GM13976 (cell line): ENCODE measurements at regions not wholly inside any gene's neighbourhood (a gene's known extent, or its start where the extent isn't known, plus 50 kb on each side); places are given as distances from the start of the nearest gene placed in this dataset.
"Not testable (repeated sequence)": the region's sequence is repeated elsewhere in the genome, so short reads cannot be mapped to it uniquely, and the experiment has no call there.

Experiments used
- DNase-seq: peaks from one replicate; pipeline ENCODE4 v3.0.0; 2012; ENCODE audit warnings: low spot score
- in situ Hi-C: fragments of 300-500 bp; cut with MboI; formaldehyde crosslinking; loops from one replicate; pipeline ENCODE4 v1.12.0; 2022; ENCODE audit warnings: low sequenced_read_pairs, mixed read lengths, inconsistent platforms; ENCODE audit not compliant: unreplicated experiment
- TF ChIP-seq, protein P1 (sequence below): IDR thresholded peaks from 2 replicates; pipeline ENCODE4 v1.5.1; 2012; ENCODE audit warnings: borderline replicate concordance, mild to moderate bottlenecking; ENCODE audit not compliant: insufficient read depth; ENCODE audit errors: extremely low read depth, missing control alignments, control extremely low read depth

DNA sequence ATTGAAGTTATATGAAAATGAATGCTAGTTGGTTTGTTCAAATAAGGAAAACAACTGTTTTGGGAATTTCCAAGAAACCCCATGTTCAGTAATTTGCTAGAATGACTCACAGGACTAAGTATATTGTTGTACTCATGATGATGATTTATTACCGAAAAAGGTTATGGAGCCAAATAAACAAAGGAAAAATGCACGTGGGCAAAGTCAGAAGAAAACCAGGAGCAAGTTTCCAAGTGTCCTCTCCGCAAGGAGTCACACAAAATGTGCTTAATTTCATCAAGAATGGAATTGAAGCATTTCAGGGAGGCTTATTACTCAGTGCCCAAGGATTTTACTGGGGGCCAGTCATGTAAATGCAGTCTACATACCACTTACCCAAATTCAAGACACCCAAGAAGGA lies 1652.4 kb upstream of the TMEFF2 start:
- in situ Hi-C loops, result no loop called here
- no peak for DNase-seq
- TF ChIP-seq, protein P1, sequence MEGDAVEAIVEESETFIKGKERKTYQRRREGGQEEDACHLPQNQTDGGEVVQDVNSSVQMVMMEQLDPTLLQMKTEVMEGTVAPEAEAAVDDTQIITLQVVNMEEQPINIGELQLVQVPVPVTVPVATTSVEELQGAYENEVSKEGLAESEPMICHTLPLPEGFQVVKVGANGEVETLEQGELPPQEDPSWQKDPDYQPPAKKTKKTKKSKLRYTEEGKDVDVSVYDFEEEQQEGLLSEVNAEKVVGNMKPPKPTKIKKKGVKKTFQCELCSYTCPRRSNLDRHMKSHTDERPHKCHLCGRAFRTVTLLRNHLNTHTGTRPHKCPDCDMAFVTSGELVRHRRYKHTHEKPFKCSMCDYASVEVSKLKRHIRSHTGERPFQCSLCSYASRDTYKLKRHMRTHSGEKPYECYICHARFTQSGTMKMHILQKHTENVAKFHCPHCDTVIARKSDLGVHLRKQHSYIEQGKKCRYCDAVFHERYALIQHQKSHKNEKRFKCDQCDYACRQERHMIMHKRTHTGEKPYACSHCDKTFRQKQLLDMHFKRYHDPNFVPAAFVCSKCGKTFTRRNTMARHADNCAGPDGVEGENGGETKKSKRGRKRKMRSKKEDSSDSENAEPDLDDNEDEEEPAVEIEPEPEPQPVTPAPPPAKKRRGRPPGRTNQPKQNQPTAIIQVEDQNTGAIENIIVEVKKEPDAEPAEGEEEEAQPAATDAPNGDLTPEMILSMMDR, result no peak

DNA sequence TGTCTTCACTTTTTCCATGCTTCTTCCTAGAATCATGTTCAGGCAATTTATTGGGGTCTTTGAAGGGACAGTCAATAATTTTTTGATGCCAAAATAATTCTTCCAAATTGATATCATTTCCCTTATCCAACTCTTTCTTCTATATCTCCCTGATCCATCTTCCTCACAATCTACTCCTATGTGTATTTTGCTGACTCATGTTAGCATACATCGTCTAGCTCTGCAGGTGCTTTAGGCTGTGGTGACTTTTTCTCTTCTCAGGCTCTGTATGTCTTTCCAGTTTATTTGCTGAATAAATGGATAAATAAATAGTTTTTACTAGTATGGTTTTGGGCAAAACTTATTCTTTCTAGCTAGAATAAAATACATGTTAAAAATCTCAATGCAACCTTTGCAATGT lies 1650.9 kb upstream of the TMEFF2 start:
- TF ChIP-seq, protein P1, result no peak
- DNase-seq, result no peak
- in situ Hi-C loops, result no loop called here

DNA sequence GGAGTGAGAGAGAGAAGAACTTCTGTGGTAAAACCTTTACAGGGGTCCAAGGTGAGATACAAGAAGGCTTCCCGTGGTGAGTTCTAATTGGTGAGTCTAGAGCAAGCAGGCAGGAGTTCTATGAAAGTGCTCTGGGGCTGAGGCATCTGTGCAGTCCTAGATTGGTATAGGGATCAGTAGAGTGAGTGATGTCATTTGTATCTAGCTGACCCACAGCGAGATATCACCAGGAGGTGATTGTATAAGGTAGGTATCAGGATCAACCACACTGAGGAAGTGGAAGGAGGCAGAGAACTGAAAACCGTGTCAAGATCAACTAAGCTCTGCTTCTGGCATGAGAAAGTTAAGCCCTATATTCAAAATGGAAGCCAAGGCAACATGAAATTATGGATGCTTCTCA lies 1648.9 kb upstream of the TMEFF2 start:
- in situ Hi-C loops, result no loop called here
- DNase-seq, result no peak
- TF ChIP-seq, protein P1, result no peak

DNA sequence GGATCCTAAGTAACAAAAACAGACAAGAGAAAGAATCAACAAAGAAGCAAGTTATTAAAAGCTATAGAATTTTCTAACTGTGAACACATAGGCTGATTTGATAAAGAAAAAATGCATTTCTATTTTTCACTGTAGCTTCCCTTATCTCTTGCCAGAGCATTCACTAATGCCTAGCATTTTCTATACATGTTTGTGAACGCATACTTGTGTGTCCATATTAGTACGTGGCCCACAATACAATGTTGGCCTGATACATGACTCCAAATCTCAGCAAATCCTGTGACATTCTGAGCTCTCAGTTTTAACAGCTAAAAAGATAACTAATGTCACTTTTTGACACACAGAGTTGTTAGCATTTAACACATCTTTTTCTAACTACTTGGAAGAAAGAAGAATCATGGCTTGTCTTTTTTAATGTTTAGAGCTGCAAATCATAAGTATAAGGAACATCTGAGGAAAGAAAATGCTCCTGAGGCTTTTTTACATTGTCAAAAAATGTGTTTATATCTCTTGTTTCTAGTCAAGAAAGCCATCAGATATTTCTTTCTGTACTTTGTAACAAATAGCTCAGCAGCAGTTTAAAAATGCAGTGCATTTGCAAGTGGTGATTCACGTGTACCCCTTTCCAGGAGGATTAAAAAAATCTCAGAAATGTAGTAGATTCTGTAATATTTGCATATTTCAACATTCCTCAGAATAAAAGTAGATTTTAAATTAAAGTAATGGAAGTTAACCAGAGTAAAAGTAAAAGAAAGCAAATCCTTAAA lies 1646.8 kb upstream of the TMEFF2 start:
- TF ChIP-seq, protein P1, result no peak
- in situ Hi-C loops, result no loop called here

DNA sequence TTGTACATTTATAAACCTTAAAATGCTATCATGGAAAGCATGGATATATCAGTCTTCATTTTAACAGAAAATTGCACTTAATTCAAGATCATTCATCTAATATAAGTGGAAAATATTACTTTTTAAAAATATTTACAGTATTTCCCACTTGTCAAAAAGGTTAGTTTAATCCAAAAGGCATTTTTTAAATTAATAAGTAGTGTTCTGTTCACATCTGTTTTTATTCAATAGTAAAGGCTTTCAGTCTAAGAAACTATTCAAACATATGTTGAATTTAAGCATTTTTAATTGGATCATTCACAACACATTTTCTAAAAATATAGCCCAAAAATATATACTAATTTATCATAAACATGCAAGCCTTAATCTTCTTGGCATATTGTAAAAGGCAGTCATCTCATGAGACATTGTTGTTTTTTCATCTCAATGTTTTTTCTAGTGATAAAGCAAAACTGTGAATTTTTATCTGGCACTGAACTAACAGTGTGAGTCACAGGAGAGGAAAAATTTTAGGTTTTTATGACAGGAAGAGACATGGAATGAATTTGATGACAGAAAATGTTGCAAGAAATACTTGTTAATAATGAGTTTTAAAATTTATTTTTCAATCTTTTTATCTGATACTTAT lies 1642.5 kb upstream of the TMEFF2 start:
- in situ Hi-C loops, result no loop called here
- TF ChIP-seq, protein P1, result no peak
- DNase-seq, result no peak

More for the DNA sequence above, 1646.8 kb upstream of the TMEFF2 start:
- DNase-seq, result no peak

DNA sequence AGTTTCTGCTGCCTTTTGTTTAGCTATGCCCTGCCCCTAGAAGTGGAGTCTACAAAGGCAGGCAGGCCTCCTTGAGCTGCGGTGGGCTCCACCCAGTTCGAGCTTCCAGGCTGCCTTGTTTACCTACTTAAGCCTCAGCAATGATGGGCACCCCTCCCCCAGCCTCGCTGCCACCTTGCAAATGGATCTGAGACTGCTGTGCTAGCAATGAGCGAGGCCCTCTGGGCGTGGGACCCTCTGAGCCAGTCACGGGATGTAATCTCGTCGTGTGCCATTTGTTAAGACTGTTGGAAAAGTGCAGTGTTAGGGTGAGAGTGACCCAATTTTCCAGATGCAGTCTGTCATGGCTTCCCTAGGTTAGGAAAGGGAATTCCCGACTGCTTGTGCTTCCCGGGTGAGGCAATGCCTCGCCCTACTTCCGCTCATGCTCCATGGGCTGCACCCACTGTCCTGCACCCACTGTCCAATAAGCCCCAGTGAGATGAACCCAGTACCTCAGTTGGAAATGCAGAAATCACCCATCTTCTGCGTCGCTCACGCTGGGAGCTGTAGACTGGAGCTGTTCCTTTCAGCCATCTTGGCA lies 1641.8 kb upstream of the TMEFF2 start:
- DNase-seq, in situ Hi-C loops: not testable (repeated sequence)

DNA sequence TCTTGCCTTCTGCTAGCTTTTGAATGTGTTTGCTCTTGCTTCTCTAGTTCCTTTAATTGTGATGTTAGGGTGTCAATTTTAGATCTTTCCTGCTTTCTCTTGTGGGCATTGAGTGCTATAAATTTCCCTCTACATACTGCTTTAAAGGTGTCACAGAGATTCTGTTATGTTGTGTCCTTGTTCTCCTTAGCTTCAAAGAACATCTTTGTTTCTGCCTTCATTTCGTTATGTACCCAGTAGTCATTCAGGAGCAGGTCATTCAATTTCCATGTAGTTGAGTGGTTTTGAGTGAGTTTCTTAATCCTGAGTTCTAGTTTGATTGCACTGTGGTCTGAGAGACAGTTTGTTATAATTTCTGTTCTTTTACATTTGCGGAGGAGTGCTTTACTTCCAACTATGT lies 1639.2 kb upstream of the TMEFF2 start:
- DNase-seq, in situ Hi-C loops: not testable (repeated sequence)
